Activated T-cell treated with anti-CD3 and anti-CD28 coated beads, Interleukin-2, amount 50 U/mL, for 24 hours (primary cell): ENCODE measurements at regions not wholly inside any gene's neighbourhood (a gene's known extent, or its start where the extent isn't known, plus 50 kb on each side); places are given as distances from the start of the nearest gene placed in this dataset.
"Not testable (repeated sequence)": the region's sequence is repeated elsewhere in the genome, so short reads cannot be mapped to it uniquely, and the experiment has no call there.

ENCODE experiments used
- DNase-seq: peaks from one replicate; pipeline ENCODE4 v3.0.0-alpha.2; 2020
- H3K27ac Mint-ChIP-seq: 2 replicates; pipeline ENCODE4 v1.8.0; 2020; ENCODE audit warnings: mild to moderate bottlenecking, mixed read lengths
- H3K27me3 Mint-ChIP-seq: 2 replicates; pipeline ENCODE4 v1.8.0; 2020; ENCODE audit warnings: mixed read lengths
- H3K36me3 Mint-ChIP-seq: 2 replicates; pipeline ENCODE4 v1.8.0; 2020; ENCODE audit warnings: low read depth, mixed read lengths
- H3K4me1 Mint-ChIP-seq: 2 replicates; pipeline ENCODE4 v1.8.0; 2020; ENCODE audit warnings: low read depth, mixed read lengths
- H3K4me3 Mint-ChIP-seq: 2 replicates; pipeline ENCODE4 v1.8.0; 2020; ENCODE audit warnings: mild to moderate bottlenecking, moderate library complexity, mixed read lengths
- H3K9me3 Mint-ChIP-seq: 2 replicates; pipeline ENCODE4 v1.8.0; 2020; ENCODE audit warnings: mixed read lengths

GRCh38 chr20:46785958-46786357, 76.5 kb downstream of the SLC2A10 start:
- no peaks in the 10 kb centered on the region for H3K9me3 Mint-ChIP-seq
- no peak for DNase-seq
- peaks cover 22% of the 10 kb centered on the region for H3K27me3 Mint-ChIP-seq
- no peaks in the 10 kb centered on the region for H3K4me1 Mint-ChIP-seq
- no peaks in the 10 kb centered on the region for H3K36me3 Mint-ChIP-seq
- no peak overlapping the region for H3K27ac Mint-ChIP-seq
- H3K4me3 Mint-ChIP-seq = no peak overlapping the region

- Mint-ChIP-seq H3K4me1 (no peaks in the 10 kb centered on the region), H3K27me3 (peaks cover 22% of the 10 kb centered on the region), H3K9me3 (no peaks in the 10 kb centered on the region), H3K27ac (no peak overlapping the region), H3K4me3 (no peak overlapping the region), H3K36me3 (no peaks in the 10 kb centered on the region)
- DNase-seq = no peak
Observed at GRCh38 chr20:46786566-46786965, 77.1 kb downstream of the SLC2A10 start.

- H3K36me3 Mint-ChIP-seq = no peaks in the 10 kb centered on the region
Observed at GRCh38 chr20:46787991-46788762, 78.7 kb downstream of the SLC2A10 start.

GRCh38 chr20:46788763-46789091, 79.3 kb downstream of the SLC2A10 start:
- DNase-seq, H3K9me3 Mint-ChIP-seq, H3K36me3 Mint-ChIP-seq, H3K4me1 Mint-ChIP-seq, H3K4me3 Mint-ChIP-seq, H3K27ac Mint-ChIP-seq: not testable (repeated sequence)
- H3K27me3 Mint-ChIP-seq = peaks cover 27% of the 10 kb centered on the region

More at GRCh38 chr20:46787991-46788762, 78.7 kb downstream of the SLC2A10 start:
- H3K9me3 Mint-ChIP-seq = no peaks in the 10 kb centered on the region
- no peak overlapping the region for H3K27ac Mint-ChIP-seq
- no peak for DNase-seq
- peaks cover 23% of the 10 kb centered on the region for H3K27me3 Mint-ChIP-seq
- no peaks in the 10 kb centered on the region for H3K4me1 Mint-ChIP-seq
- H3K4me3 Mint-ChIP-seq = no peak overlapping the region

- Mint-ChIP-seq H3K9me3 (no peaks in the 10 kb centered on the region), H3K27me3 (peaks cover 34% of the 10 kb centered on the region), H3K4me1 (no peaks in the 10 kb centered on the region), H3K4me3 (no peak overlapping the region), H3K27ac (no peak overlapping the region), H3K36me3 (no peaks in the 10 kb centered on the region)
- DNase-seq = no peak
Observed at GRCh38 chr20:46789339-46790028, 80.0 kb downstream of the SLC2A10 start.

- Mint-ChIP-seq H3K4me1 (no peaks in the 10 kb centered on the region), H3K4me3 (no peak overlapping the region), H3K27ac (no peak overlapping the region), H3K9me3 (no peaks in the 10 kb centered on the region), H3K27me3 (peaks cover 21% of the 10 kb centered on the region), H3K36me3 (no peaks in the 10 kb centered on the region)
- no peak for DNase-seq
Observed at GRCh38 chr20:46791722-46792416, 82.4 kb downstream of the SLC2A10 start.

GRCh38 chr20:46797206-46797605, 87.8 kb downstream of the SLC2A10 start:
- no peaks in the 10 kb centered on the region for H3K36me3 Mint-ChIP-seq
- H3K9me3 Mint-ChIP-seq = no peaks in the 10 kb centered on the region
- peaks cover 27% of the 10 kb centered on the region for H3K27me3 Mint-ChIP-seq

GRCh38 chr20:46798430-46798829, 89.0 kb downstream of the SLC2A10 start:
- H3K9me3 Mint-ChIP-seq = no peaks in the 10 kb centered on the region
- no peaks in the 10 kb centered on the region for H3K36me3 Mint-ChIP-seq
- no peak overlapping the region for H3K4me3 Mint-ChIP-seq
- H3K27ac Mint-ChIP-seq = no peak overlapping the region
- no peaks in the 10 kb centered on the region for H3K4me1 Mint-ChIP-seq
- H3K27me3 Mint-ChIP-seq = peaks cover 32% of the 10 kb centered on the region
- DNase-seq = no peak

More at GRCh38 chr20:46797206-46797605, 87.8 kb downstream of the SLC2A10 start:
- no peak overlapping the region for H3K4me3 Mint-ChIP-seq
- no peak for DNase-seq
- H3K27ac Mint-ChIP-seq = no peak overlapping the region
- no peaks in the 10 kb centered on the region for H3K4me1 Mint-ChIP-seq

- H3K27me3 Mint-ChIP-seq = peaks cover 27% of the 10 kb centered on the region
- H3K9me3 Mint-ChIP-seq = no peaks in the 10 kb centered on the region
- no peak for DNase-seq
- H3K4me1 Mint-ChIP-seq = no peaks in the 10 kb centered on the region
- H3K36me3 Mint-ChIP-seq = no peaks in the 10 kb centered on the region
- H3K4me3 Mint-ChIP-seq = no peak overlapping the region
- no peak overlapping the region for H3K27ac Mint-ChIP-seq
Observed at GRCh38 chr20:46799781-46800408, 90.4 kb downstream of the SLC2A10 start.

- Mint-ChIP-seq H3K4me1 (no peaks in the 10 kb centered on the region), H3K4me3 (no peak overlapping the region), H3K9me3 (no peaks in the 10 kb centered on the region), H3K27me3 (peaks cover 25% of the 10 kb centered on the region), H3K36me3 (no peaks in the 10 kb centered on the region), H3K27ac (no peak overlapping the region)
- no peak for DNase-seq
Observed at GRCh38 chr20:46800409-46800804, 91.0 kb downstream of the SLC2A10 start.

GRCh38 chr20:46801003-46801702, 91.7 kb downstream of the SLC2A10 start:
- Mint-ChIP-seq H3K4me3 (no peak overlapping the region), H3K4me1 (no peaks in the 10 kb centered on the region), H3K27ac (no peak overlapping the region), H3K27me3 (peaks cover 25% of the 10 kb centered on the region), H3K9me3 (no peaks in the 10 kb centered on the region), H3K36me3 (no peaks in the 10 kb centered on the region)
- no peak for DNase-seq

- Mint-ChIP-seq H3K36me3 (no peaks in the 10 kb centered on the region), H3K27me3 (peaks cover 22% of the 10 kb centered on the region), H3K9me3 (no peaks in the 10 kb centered on the region), H3K27ac (no peak overlapping the region), H3K4me1 (no peaks in the 10 kb centered on the region), H3K4me3 (no peak overlapping the region)
- no peak for DNase-seq
Observed at GRCh38 chr20:46802722-46803121, 91.9 kb upstream of the EYA2 start.

GRCh38 chr20:46803123-46804020, 91.3 kb upstream of the EYA2 start:
- Mint-ChIP-seq H3K9me3 (no peaks in the 10 kb centered on the region), H3K4me1 (no peaks in the 10 kb centered on the region), H3K36me3 (no peaks in the 10 kb centered on the region), H3K4me3 (no peak overlapping the region), H3K27me3 (peaks cover 21% of the 10 kb centered on the region), H3K27ac (no peak overlapping the region)
- no peak for DNase-seq
